T-helper 17 cell (primary cell): ENCODE measurements at regions not wholly inside any gene's neighbourhood (a gene's known extent, or its start where the extent isn't known, plus 50 kb on each side); places are given as distances from the start of the nearest gene placed in this dataset.

Experiments used
- ATAC-seq: fragments of 150-1000 bp; cut with Tn5 transposase; 2 replicates; pipeline ENCODE4 v1.10.0; 2021; ENCODE audit warnings: mild to moderate bottlenecking, moderate library complexity
- DNase-seq, 3 donors: peaks; one replicate each; pipeline versions ENCODE4 v3.0.0 to v3.0.0-alpha.2; 2020 to 2021
- H3K9me3 ChIP-seq: one replicate; pipeline ENCODE4 v1.7.0; 2013; ENCODE audit warnings: low read length, mild to moderate bottlenecking; ENCODE audit not compliant: control insufficient read depth, poor library complexity, severe bottlenecking
- H3K27ac Mint-ChIP-seq: one replicate; pipeline ENCODE4 v1.8.0; 2022; ENCODE audit warnings: mild to moderate bottlenecking, moderate library complexity, mixed read lengths
- H3K27me3 Mint-ChIP-seq: one replicate; pipeline ENCODE4 v1.8.0; 2022; ENCODE audit warnings: mixed read lengths
- H3K36me3 Mint-ChIP-seq: one replicate; pipeline ENCODE4 v1.8.0; 2022; ENCODE audit warnings: low read depth, mixed read lengths
- H3K4me1 Mint-ChIP-seq: one replicate; pipeline ENCODE4 v1.8.0; 2022; ENCODE audit warnings: mild to moderate bottlenecking, mixed read lengths
- H3K4me3 Mint-ChIP-seq: one replicate; pipeline ENCODE4 v1.8.0; 2022; ENCODE audit warnings: mild to moderate bottlenecking, moderate library complexity, mixed read lengths

DNA sequence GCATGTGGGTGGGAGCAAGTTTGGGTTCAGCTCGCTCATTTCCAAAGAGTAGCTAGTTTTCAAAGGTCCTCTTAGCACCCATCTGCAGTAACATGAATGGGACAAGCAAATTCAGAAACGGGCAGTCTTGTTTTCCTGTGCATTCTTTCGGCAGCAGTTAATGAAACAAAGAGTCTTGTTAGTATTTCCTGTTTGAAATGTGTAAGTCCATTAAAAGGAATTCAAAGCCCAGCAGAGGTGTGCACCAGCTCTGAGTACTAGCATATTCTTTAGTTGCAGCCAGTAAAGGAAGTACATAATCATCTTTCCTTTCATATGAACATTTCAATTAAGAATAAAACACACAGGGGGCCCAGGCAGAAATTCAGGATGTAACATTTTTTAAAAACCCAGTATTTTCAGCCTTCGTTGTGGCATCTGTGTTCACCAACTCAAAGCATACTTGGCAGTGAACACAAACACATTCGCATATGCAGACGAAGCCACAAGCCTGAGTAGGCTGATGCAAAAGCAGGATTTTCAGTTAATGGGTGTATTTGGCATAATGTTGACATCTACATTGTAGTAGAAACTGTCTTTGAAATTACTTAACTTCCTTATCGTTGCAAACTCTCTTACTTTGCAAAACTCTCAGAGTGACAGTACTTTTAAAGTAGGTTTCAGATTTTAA lies 570.0 kb upstream of the FLRT2 start:
- no peaks in the 10 kb centered on the region for H3K9me3 ChIP-seq
- H3K4me1 Mint-ChIP-seq = no peaks in the 10 kb centered on the region
- no peak overlapping the region for H3K4me3 Mint-ChIP-seq
- no peak for ATAC-seq
- no peaks in the 10 kb centered on the region for H3K27me3 Mint-ChIP-seq
- no peak overlapping the region for H3K27ac Mint-ChIP-seq
- H3K36me3 Mint-ChIP-seq = no peaks in the 10 kb centered on the region
- DNase-seq = no peak

DNA sequence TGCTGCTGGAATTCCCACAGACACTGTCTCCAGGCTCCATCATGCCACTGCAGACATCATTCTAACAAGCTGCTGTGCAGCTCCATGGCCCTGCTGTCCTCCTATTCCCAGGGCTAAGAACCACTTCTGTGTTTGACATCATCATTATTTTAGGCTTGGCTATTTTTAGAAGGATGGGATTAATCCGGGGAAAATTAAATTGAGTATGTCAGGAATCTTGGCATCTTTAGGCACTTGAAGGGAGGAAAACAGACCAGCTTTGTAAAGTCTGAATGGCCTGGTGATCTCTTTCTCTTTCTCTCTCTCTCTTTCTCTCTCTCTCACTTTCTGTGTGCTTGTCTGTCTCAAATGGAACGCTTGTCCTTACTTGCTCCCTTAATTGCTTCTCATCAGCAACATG lies 568.3 kb upstream of the FLRT2 start:
- H3K9me3 ChIP-seq = no peaks in the 10 kb centered on the region
- Mint-ChIP-seq H3K27ac (no peak overlapping the region), H3K4me3 (no peak overlapping the region), H3K4me1 (no peaks in the 10 kb centered on the region), H3K27me3 (no peaks in the 10 kb centered on the region), H3K36me3 (no peaks in the 10 kb centered on the region)
- ATAC-seq (no peak), DNase-seq (no peak)

DNA sequence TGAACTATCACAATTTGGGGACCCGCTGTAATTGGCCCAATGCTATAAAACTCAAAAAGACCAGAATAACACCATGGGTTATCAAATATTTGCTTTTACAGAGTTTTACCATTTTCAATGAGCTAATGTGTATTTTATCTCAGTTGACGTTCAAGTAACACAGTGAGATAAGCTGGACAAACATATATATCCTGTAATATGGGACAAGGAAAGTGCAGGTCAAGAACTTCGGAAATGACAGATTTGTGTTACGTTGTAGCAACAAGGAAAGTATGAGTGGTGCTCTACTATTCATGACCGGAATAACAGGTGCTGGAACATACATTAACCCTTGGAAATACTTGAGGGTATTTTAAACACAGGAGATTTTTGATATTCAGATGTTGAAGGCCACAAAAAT lies 566.4 kb upstream of the FLRT2 start:
- H3K27me3 Mint-ChIP-seq = no peaks in the 10 kb centered on the region
- no peak overlapping the region for H3K27ac Mint-ChIP-seq
- no peaks in the 10 kb centered on the region for H3K36me3 Mint-ChIP-seq
- ATAC-seq (no peak), DNase-seq (no peak)
- H3K4me3 Mint-ChIP-seq = no peak overlapping the region
- no peaks in the 10 kb centered on the region for H3K4me1 Mint-ChIP-seq
- no peaks in the 10 kb centered on the region for H3K9me3 ChIP-seq

DNA sequence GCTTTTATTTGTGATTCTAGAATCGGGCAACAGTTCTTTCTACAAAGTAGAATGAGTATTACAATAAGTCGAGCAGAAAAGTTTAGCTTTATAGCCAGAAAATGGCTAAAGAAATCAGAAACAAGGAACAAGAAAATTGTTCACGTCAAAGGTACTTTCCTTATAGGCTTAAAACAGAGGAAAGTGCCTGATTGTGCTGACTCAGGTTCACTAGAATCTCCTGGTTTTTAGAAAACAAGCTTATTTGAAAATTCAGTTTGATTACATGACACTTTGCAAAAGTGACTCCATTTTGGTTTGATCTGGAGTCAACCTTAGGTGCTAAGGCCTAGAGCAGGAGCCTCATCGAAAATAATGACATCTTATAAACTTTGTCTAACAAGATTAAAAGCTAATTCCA lies 564.7 kb upstream of the FLRT2 start:
- H3K27ac Mint-ChIP-seq = no peak overlapping the region
- DNase-seq (no peak), ATAC-seq (no peak)
- no peak overlapping the region for H3K4me3 Mint-ChIP-seq
- H3K4me1 Mint-ChIP-seq = no peaks in the 10 kb centered on the region
- no peaks in the 10 kb centered on the region for H3K27me3 Mint-ChIP-seq
- H3K9me3 ChIP-seq = no peaks in the 10 kb centered on the region
- H3K36me3 Mint-ChIP-seq = no peaks in the 10 kb centered on the region

DNA sequence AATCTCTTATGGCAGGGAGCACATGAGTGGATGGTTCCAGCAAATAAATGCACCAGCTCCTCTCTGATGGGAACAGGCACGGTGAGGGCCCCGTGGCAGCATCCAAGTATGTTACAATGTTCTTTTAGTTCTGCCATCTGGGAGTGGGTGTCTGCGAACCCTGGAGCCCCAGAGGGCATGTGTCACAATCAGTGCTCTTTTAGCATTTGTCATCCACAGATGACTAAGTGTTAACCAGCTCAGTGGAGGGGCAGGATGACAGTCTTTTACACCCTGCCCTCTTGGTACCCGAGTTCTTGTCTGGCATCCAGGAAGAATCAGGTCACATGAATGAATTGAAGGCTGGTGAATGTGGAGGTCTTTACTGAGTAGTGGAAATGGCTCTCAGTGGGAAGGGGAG lies 560.4 kb upstream of the FLRT2 start:
- Mint-ChIP-seq H3K36me3 (no peaks in the 10 kb centered on the region), H3K4me1 (no peaks in the 10 kb centered on the region), H3K27ac (no peak overlapping the region), H3K4me3 (no peak overlapping the region), H3K27me3 (no peaks in the 10 kb centered on the region)
- no peak for DNase-seq
- no peaks in the 10 kb centered on the region for H3K9me3 ChIP-seq
- no peak for ATAC-seq

DNA sequence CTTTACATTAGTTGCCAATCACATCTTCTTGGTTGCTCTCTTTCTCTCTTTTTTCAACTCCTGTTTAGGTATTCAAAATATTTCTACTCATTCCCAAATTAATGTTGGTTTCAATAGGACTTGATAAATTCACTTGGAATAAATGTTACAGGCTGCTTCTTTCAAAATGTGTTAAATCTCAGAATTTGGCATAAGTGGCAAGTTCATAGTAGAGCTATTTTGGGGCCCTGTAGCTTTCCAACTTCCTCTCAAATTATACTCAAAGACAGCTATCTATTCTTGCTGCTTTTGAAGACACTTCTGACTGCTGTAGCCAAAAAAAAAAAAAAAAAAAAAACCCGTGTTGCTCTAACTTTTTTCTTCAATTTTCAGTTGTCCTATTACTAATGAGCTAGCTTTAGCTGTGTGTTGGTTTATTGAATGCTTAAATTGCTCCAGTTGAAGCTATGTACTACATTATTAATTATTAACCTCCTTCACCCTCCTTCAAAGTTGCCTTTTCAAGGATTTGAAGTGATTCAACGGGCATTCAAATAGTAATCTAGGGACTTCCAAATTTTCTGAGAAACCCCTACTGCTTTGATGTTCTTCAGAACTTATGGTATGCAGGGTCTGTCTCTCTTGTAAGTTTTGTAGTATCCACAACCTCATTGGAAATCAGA lies 554.6 kb upstream of the FLRT2 start:
- H3K27me3 Mint-ChIP-seq = no peaks in the 10 kb centered on the region
- no peaks in the 10 kb centered on the region for H3K36me3 Mint-ChIP-seq
- H3K27ac Mint-ChIP-seq = no peak overlapping the region
- H3K4me3 Mint-ChIP-seq = no peak overlapping the region
- H3K9me3 ChIP-seq = peaks cover 2% of the 10 kb centered on the region
- ATAC-seq = no peak
- no peaks in the 10 kb centered on the region for H3K4me1 Mint-ChIP-seq
- no peak for DNase-seq

DNA sequence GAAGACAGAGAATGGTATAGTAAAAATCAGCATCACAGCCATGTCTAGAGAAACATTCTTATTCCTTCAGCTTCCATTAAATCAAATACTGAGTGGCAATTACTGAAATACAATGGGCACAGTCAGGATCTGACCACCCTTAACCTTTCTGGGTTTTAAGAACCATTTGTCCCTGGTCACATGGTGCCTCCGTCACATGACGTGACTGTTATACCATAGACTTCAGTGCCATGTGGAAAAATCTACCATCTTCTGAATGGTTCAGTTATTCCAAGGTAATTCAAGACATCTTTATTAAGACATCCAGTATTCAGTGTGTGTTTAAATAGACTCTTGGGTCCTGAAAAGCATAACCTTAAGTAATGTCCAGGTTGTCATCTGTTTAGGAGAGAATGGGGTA lies 553.1 kb upstream of the FLRT2 start:
- Mint-ChIP-seq H3K27ac (no peak overlapping the region), H3K4me1 (no peaks in the 10 kb centered on the region), H3K36me3 (no peaks in the 10 kb centered on the region)

DNA sequence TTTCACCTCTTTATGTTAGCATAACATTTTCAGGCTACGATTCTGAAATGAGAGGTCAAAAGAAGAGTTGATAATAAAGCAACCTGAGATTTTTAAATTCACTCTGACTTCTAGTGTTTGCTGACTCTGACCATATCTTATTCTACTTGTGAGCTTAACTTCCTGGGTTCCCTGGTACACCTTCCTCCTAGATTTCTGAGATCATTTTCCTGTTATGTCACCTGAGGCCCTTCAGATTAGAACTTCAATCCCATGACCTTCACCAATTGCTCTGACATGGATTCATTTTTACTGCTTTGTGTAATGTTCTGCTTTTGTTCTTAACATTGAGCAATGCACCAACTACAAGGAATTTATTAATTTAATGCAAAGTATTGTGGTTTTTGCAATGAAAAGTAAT lies 542.9 kb upstream of the FLRT2 start:
- no peak for ATAC-seq
- no peak overlapping the region for H3K27ac Mint-ChIP-seq

More for the DNA sequence above, 553.1 kb upstream of the FLRT2 start:
- ATAC-seq (no peak), DNase-seq (no peak)
- no peaks in the 10 kb centered on the region for H3K27me3 Mint-ChIP-seq
- no peak overlapping the region for H3K4me3 Mint-ChIP-seq
- peaks cover 2% of the 10 kb centered on the region for H3K9me3 ChIP-seq

DNA sequence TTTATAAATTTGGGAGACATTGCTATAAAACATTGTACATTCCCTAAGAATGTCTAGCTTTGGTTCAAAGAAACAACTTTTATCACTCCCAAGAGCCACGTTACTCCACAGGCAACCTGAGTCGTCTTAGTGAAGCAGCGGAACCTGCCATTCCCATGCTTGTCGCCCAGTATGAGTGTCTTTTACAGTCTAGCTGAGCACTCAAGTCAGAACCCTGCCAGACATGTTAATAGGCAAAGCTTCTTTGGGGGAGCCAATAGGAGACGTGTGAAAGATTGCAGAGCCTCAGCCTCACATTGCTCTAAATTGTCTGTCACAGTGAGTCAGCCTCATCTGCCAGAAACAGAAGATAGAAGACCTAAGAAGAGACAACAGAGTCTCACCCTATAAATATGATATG lies 541.6 kb upstream of the FLRT2 start:
- Mint-ChIP-seq H3K27me3 (no peaks in the 10 kb centered on the region), H3K36me3 (no peaks in the 10 kb centered on the region), H3K4me1 (no peaks in the 10 kb centered on the region), H3K27ac (peak overlapping the region; percentile 6), H3K4me3 (no peak overlapping the region)
- ATAC-seq (no peak), DNase-seq (no peak)
- H3K9me3 ChIP-seq = no peaks in the 10 kb centered on the region

More for the DNA sequence above, 542.9 kb upstream of the FLRT2 start:
- Mint-ChIP-seq H3K4me3 (no peak overlapping the region), H3K36me3 (no peaks in the 10 kb centered on the region), H3K4me1 (no peaks in the 10 kb centered on the region), H3K27me3 (no peaks in the 10 kb centered on the region)
- no peak for DNase-seq
- H3K9me3 ChIP-seq = no peaks in the 10 kb centered on the region

DNA sequence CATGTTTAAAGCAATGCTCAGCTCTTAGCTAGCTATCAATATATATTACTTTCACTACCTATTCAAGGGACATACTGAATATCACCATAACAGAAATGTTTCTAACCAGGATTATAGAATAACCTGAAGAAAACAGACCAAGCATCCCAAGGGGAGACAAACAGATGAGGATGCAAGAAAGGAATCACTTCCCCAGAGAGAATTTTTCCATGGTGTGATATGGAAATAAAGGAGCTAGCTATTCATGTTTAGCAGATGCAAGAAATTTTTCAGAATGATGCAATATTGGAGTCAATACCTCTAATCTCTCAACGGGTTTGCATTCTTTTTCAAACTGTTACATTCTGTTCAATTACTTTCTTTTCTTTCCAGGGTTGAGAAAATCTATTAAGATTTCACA lies 538.9 kb upstream of the FLRT2 start:
- no peaks in the 10 kb centered on the region for H3K9me3 ChIP-seq
- Mint-ChIP-seq H3K27ac (no peak overlapping the region), H3K4me1 (no peaks in the 10 kb centered on the region), H3K4me3 (no peak overlapping the region), H3K27me3 (no peaks in the 10 kb centered on the region), H3K36me3 (no peaks in the 10 kb centered on the region)
- ATAC-seq (no peak), DNase-seq (no peak)

DNA sequence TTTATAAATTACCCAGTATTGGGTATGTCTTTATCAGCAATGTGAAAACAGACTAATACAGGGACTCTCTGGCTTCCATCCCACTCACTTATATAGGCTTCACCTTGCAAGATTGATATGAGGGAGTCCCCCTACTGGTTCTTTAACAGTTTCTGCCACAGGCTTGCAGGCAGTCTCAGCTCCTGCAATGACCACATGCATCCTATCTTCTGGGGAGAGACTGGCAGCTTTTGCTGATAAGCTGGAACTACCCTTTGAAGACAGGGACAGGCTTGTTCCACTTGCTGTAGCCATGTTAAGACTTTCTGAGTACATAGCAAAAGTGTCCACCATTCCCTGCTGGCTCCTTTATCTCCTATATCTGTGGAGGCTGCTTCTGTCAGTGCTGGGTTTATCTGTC lies 531.7 kb upstream of the FLRT2 start:
- H3K9me3 ChIP-seq = no peaks in the 10 kb centered on the region
- DNase-seq (no peak), ATAC-seq (no peak)
- H3K36me3 Mint-ChIP-seq = no peaks in the 10 kb centered on the region
- no peak overlapping the region for H3K4me3 Mint-ChIP-seq
- no peaks in the 10 kb centered on the region for H3K4me1 Mint-ChIP-seq
- no peak overlapping the region for H3K27ac Mint-ChIP-seq
- H3K27me3 Mint-ChIP-seq = no peaks in the 10 kb centered on the region

DNA sequence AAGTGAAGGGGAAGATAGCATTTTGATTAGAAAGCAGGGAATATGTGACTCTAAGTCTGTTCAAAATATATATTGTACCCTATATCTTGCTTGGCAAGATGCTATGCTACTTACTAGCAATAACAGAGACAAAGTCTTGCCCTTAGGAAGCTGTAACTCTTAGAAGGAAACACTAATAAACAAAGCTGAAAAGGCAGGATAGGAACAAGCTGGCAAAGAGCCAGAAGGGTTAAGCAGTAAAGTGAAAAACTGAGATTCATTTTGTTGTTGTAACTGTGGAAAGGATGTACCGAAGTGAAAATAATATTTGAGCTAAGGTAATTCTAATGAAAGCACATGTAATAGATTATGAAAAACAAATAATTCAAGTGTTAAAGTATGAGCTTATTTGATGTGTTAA lies 527.1 kb upstream of the FLRT2 start:
- ATAC-seq (no peak), DNase-seq (no peak)
- H3K27me3 Mint-ChIP-seq = no peaks in the 10 kb centered on the region
- H3K4me3 Mint-ChIP-seq = no peak overlapping the region
- no peak overlapping the region for H3K27ac Mint-ChIP-seq
- no peaks in the 10 kb centered on the region for H3K9me3 ChIP-seq
- H3K4me1 Mint-ChIP-seq = no peaks in the 10 kb centered on the region
- no peaks in the 10 kb centered on the region for H3K36me3 Mint-ChIP-seq

DNA sequence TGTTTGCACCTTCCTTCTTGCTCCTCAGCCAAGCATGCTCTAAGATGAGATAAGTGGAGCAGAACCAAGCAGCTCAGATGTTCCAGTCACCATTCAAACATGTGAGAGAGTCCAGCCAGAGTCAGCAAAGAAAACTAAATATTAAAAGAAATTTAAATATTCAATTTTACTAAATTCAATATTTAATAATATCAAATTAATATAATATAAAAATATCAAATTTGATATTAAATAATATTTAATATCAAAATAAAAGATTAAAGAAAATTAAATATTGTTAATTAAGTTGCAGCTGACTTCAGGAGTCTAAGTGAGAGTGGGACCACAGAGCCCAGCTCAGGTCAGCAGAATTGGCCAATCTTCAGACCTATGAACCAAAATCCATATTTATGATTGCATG lies 526.1 kb upstream of the FLRT2 start:
- Mint-ChIP-seq H3K4me1 (no peaks in the 10 kb centered on the region), H3K4me3 (no peak overlapping the region), H3K27me3 (no peaks in the 10 kb centered on the region), H3K36me3 (no peaks in the 10 kb centered on the region), H3K27ac (no peak overlapping the region)
- H3K9me3 ChIP-seq = no peaks in the 10 kb centered on the region
- no peak for ATAC-seq
- no peak for DNase-seq

DNA sequence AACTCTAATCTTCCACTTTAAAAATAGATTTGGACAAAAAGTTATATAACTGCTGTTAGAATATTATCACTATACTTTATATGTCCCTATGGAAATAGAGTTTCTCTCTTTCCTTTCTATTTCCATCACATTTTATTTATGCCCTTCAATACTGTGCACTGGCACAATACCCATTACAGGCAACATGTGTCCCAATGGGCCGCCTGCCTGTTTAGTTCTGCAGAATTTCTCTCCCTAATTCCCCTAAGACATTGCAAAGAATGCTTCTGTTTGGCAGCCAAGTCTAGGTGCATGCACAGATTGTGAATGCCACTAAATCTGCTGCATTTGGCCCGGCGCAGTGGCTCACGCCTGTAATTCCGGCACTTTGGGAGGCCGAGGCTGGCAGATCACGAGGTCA lies 520.4 kb upstream of the FLRT2 start:
- Mint-ChIP-seq H3K27me3 (no peaks in the 10 kb centered on the region), H3K4me3 (no peak overlapping the region), H3K36me3 (no peaks in the 10 kb centered on the region), H3K27ac (no peak overlapping the region), H3K4me1 (no peaks in the 10 kb centered on the region)
- DNase-seq = no peak
- no peaks in the 10 kb centered on the region for H3K9me3 ChIP-seq
- no peak for ATAC-seq
